Sigmoid colon (tissue), 4 donors: ENCODE measurements at regions not wholly inside any gene's neighbourhood (a gene's known extent, or its start where the extent isn't known, plus 50 kb on each side); places are given as distances from the start of the nearest gene placed in this dataset.

Source experiments
- CTCF ChIP-seq, 4 experiments: fragments of 450-650 bp in 3 of 4; fragments of 200-600 bp in 1 of 4; IDR thresholded peaks; one replicate each; pipeline ENCODE4 v1.5.1; 2016 to 2019; ENCODE audit warnings: antibody characterized with exemption in 4 of 4, mild to moderate bottlenecking in 3 of 4, moderate library complexity in 2 of 4
- POLR2AphosphoS5 ChIP-seq, 4 donors: sonication (generic); formaldehyde crosslinking; IDR thresholded peaks; one replicate each; pipeline ENCODE4 v1.6.1; 2017; ENCODE audit warnings: antibody characterized with exemption in 4 of 4

DNA sequence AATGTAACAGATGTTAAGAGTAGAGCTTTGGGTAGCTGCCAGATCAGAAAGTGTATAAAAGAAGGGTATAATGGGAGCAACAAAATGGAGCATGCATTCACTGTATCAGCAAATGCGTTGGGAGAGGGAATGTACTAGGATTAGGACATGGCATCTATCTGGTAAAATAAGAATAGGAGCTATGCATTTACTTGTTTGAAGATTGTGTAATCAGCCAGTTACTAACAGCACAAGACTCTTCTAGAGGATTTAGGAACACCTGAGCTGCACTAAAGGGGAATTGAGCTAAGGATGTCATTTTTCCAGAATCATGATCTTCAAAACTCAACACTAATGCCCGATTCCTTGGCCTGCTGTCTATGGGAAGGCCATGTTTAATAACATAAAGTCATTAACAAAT, 394.2 kb upstream of the TNP1 start:
- TF ChIP-seq POLR2AphosphoS5 (IDR thresholded peaks at IDR 0.05) (no peak), CTCF (IDR thresholded peaks at IDR 0.05) (no peak)
